HK-2 (cell line): ENCODE measurements at regions not wholly inside any gene's neighbourhood (a gene's known extent, or its start where the extent isn't known, plus 50 kb on each side); places are given as distances from the start of the nearest gene placed in this dataset.

Experiments used
- DNase-seq: peaks from one replicate; pipeline ENCODE4 v3.0.0-alpha.2; 2018; ENCODE audit not compliant: unreplicated experiment

DNA sequence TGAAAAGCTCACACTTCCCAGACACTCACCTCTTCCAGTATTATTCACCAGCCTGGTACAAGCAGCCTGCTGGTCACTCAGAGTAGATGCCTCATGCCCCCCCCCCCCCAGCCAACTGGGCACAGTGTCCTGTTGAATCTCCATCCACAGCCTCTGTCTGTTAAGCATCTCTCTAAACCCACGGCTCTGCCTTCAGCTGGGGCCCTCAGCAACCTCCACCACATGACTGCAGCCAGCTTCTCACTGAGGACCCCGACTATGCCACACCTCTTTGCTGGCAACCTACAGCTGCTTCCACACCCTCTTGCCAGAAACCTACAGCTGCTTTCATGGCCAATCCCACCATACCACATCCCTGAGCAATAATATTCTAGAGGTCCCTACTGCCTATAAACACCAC is 113.1 kb downstream of the RHOU start:
- no peak for DNase-seq

DNA sequence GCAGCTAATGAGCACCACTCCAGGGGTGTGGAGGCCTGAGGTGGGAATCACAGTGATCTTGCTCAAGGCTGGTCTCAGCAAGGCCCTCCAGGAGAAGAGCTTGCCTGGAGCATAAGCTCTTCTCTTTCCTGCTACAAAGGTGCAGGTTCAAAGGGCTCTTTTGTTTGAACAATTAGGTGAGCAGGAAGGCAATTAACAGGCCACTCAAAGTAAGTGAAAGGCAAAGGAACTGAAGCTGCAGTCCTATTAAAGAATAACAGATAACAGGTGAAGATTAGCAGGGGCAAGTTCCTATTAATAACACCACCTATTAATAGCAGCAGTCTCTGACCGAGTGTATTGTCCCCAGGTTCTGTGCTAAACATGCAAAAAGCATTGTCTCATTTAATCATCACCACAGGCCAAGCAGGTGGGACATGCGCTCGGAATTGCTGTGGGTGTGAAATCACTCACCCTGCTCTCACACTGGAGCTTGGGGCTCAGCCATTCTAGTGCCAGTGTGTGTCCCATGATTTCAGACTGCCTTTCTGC is 113.8 kb downstream of the RHOU start:
- DNase-seq: no peak

DNA sequence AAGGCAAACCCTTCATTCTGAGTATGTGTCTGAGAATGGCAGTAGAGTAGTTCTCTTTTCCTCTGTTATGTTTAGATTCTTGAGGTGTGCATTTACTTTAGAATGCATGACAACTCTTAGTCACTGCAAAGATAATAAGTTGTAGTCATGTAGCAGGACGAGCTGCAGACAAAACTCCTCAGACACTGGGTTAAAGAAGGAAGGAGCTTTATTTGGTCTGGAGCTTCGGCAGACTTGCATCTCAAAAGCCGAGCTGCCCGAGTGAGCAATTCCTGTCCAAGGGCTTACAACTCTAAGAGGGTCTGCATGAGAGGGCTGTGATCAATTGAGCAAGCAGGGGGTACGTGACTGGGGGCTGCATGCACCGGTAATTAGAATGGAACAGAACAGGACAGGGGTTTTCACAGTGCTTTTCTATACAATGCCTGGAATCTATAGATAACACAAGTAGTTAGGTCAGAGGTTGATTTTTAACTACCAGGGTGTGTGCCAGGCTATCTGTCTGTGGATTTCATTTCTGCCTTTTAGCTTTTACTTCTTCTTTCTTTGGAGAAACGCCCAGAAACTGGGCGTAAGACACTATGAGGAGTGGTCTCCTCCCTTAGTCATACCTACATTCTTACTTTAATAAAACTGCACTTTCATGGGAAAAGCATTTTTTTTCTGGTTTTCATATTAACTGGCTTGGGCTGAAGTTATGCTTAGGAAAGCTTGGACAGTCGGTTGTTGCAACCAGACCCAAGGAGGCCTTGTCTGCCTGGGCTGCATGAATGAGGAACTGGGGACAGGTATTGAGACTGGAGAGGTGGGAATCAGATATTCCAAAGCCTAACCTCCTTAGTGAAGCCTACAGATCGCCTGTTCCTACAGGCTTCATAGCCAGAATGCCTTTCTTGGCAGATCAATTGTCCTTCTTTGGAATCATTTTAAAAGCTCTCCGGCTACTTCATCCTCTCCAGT is 115.1 kb downstream of the RHOU start:
- DNase-seq: no peak

DNA sequence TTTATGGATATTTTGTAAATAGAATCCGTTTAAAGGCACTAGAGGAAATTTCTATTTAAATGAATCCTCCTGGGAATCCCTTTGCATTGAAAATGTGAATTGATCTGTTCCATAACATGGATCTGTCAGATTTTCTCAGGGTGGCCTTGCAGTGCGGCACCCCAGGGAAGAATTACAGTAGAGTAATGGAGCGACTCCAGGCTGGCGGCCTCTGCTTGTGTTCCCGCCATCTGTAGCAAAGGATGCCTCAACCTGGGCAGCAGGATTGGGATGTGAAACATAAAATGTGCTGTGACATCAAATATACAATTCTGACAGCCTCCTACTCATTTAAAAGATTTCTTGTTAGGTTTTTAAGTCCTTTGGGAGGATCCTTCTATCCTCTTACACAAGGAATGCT is 115.9 kb downstream of the RHOU start:
- DNase-seq: no peak

DNA sequence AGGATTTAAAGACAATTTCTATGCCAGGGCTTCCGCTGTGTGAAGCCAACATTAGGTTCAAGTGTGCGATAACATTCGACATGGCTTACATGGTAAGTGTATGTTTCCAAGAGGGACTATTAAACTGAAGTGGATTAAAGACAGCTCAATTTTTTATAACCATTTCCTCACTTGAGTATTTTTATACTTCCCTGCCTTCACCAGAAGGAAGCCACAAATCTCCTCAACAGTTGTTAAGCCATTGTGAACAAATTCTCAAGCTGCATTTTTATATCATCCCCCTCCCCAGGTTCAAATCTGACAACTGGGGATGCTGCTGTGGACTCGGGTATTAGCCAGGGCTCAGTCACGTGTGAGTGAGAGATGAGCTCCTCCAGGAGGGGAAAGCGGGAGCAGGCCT is 116.3 kb downstream of the RHOU start:
- DNase-seq: no peak

DNA sequence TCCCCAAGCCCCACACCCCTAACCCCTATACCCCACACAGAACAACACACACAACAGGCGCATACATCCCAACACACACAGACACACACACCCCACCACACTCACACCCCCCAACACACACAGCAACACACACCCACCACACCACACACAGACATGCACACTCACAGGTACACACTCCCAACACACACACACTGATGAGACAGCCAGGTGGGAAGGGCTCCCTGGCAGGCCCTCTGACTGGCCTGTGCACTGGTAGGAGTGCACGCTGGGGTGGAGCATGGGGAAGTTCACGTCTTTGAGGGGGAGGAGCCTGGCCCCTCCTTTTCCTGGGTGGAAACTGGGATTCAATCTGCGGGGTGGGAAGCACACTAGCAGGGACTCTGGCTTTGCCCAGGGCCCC is 116.7 kb downstream of the RHOU start:
- DNase-seq: no peak

DNA sequence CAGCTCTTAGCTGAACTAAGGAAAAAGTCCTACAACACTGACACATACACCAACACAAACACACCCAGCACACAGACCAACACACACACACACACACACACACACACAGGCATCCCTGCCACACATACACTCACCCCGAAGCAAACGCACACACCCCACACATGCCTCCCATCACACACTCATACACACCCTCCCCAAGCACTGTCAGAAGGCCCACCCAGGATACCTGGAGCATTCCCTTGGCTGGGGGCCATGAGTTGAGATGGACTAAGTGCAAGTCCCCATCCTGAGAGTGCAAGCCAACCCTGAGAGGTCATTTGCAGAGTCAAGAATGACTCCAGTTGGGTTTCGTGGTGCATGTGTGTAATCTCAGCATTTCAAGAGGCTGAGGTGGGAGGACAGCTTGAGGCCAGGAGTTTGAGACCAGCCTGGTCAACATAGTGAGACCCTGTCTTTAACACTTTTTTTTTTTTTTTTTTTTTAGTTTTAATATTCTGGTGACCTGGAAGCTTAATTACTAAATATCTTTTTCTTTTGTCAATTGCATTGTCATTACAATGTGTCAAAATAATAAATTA is 117.3 kb downstream of the RHOU start:
- no peak for DNase-seq

DNA sequence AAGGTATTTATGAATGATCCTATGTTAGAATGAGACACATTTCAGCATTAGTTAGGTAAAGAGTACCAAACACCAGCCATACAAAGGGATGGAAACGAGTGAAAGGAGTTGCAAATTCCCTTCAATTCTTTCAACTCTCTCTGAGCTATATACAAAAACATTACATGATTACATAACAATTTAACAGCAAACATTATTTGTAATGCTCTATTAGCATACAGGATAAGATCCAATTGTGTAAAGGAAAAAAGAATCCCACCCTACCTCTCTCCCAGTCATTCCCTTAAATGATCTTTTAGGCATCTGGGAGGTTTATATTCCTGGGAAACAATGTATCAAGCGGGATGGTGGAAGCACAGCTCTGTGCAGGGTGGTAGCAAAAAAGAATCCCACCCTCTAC is 117.9 kb downstream of the RHOU start:
- no peak for DNase-seq

DNA sequence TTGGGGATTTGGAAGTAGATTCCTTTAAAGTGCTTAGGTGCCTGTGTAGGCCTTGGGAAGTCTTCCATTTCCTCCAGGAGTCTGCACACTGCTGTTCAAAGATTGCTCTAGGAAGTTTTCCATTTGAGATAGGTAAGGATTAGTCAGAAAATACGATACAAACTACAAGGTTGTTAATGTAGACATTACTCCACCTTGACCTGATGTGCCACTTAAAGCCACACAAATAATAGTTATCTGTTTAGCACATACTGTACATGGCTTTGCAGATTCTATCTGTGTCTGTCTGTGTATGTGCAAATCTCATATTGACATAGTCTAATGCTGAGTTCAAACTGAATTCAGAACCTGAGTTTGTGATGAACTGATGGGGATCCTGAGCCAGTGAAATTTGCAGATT is 118.4 kb downstream of the RHOU start:
- DNase-seq: no peak

DNA sequence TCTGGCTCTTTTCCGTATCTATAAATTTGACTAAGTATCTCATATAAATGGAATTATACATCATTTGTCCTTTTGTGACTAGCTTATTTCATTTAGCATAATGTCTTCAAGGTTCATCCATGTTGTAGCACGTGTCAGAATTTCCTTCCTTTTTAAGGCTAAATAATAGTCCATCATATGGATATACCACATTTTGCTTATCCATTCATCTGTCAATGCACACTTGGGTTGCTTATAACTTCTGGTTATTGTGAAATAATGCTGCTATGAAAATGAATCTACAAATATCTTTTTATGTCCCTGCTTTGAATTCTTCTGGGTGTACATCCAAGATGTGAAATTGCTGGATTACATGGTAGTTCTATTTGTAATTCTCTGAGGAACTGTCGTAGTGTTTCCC is 119.6 kb downstream of the RHOU start:
- no peak for DNase-seq

DNA sequence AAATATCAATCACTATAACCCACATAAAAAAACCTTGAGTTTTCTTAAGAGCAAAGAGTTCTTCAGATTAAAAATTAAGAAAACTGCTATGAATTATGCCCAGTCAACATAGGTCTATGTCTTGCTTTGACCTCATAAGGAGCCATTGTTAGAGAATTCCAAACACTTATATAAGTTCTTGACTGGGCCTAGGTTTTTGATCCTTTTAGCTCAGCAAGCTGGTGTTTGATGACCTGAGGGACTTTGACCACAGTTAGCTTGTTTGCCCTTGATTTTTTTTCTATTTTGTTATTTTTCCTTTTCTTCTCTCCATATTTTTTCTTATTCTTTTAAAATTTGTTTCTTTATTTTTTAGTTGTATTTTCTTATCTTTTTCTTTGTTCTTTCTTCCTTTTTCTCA is 122.3 kb downstream of the RHOU start:
- no peak for DNase-seq

DNA sequence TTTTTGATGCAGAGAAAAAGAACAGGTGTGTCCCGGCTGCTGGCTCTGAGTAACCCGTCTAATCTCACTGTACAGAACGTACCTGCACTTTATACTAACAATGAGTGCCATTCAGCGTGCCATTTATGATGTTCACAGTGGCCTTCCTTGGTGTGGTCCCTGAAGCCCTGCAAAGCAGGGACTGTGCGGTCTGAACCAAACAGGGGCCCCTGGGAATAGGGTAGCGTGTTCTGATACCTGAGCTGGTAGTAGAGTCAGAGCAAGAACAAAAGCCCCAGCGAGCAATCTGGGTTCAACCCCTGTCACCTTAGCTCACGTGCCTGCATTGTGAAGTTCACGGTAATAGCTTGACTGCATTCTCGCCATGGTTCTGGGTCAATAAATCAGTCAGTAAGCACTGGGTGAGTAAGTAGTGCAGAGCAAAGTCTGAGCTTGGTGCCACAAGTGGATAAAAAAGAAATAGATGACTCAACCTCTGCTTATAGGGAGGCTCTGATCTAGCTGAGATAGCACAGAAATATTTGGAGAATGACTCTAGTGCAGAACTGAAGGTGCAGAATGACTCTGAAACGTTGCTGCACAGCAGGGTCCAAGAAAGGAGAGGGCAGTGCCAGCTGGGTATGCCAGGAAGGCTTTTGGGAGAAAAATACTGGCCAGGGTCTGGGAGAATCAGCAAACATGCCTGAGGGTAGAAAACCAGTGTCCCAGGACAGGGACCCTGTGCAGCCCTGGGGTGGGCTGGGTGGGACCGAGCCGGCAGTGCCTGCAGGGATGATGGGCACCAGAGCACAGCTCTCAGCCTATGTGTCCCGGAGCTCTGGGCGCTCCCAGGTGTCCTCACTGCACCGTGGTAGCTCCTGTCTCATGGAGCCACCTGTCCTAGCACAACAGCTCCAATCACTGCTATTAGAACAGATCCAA is 125.9 kb downstream of the RHOU start:
- peak; percentile 50 for DNase-seq

DNA sequence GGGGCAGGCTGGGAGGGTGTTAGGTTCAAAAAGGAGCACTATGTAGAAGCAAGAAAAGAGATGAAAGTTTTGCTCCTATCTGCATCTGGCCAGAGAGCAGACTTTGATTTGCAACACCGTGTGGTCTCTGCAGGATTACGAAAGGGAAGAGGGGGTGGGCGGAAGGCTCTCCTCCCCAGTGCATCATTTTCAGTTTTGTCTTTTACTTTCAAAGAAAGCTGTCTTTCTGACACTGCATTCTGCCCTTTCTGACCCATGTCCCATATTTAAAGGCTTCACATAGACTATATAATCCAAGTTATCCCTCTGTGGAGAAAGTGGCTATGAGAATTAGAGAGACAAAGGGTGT is 126.5 kb downstream of the RHOU start:
- DNase-seq: no peak

DNA sequence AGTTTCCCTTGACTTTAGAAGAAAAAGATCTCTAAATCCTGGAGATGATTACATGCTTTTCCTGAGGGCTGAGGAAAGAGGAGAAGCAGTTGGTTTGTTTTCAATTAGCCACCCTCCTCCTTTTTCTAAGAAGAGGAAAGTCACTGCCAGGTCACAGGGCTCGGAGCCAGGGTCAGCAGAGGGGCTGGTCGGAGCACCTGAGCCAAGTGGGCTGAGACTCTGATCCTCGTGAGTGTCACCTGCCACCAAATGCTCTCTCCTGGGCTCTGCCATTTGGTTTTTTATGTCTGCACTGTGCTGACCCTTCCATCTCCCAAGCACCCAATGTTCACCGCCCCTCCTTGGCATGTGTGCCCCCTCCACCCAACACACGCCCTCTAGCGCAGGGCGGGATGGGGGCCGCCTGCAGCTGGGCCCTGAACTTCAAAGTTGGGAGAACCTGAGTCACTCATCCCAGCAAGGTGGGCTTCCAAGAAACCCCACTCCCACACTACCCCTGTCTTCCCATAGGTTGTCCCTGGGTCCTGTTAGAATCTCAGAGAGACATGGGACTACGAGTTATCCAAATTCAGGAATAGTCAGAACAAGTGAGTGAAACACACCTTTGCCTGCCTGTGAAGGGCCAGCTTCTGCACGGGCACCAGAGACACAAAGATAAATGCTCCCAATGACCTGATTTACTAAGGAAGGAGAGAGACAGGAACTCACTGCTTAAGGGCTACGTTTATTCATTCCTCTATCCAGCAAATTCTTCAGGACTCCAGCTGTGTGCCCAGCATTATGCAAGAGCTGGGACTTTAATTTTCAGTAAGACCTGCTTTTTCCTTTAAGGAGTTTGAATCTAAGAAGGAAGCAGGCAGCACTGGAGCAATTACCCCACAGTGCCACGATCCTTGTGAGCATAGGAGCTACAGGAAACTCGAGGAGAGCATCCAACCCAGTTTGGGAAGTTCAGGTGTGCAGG is 127.5 kb downstream of the RHOU start:
- DNase-seq: no peak

DNA sequence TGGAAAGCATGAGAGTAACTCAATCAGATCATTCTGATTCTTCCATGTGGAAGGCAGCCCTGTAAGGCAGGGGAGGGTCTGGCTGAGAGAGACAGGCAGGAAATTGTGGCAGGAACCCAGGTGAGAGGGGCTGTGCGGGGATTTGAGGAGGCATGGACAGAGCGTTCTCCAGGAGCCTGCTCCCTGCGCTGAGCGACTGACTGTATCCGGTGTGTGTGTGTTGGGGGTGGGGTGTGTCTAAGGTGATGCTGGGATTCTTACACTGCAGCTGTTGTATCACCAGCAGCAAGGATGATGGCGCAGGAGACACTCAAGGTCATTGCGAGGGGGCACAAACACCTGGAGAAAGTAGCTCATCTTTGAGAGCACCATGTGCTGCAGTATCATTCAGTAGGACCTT is 128.5 kb downstream of the RHOU start:
- no peak for DNase-seq

DNA sequence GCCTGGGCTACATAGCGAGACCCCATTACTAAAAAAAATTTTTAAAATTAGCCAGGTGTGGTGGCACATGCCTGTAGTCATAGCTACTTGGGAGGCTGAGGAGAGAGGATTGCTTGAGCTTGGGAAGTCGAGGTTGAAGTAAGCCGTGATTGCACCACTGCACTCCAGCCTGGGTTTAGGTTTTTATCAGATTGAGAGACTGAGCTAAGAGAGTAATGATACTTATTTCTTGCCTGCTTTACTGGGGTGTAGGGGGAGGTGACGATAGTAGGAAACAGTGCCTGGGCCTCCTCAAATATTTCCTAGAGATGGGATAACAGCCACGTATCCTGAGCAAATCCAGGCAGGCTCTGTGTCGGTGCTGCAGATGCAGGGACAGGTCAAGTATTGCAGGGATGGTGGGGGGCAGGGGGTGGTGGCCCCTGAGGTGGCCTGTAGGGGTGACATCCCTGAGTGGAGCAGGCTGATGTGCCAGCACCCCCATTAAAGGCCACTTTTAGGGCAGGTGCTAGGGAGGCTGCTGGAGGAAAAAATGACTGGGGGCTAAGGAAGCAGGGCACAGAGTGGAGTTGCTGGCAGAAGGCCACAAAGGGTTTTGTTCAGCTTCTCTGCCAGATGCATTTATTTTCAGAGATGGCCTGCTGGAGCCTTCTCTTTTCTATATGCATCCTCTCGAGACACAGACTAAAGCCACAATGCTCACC is 130.5 kb downstream of the RHOU start:
- no peak for DNase-seq

DNA sequence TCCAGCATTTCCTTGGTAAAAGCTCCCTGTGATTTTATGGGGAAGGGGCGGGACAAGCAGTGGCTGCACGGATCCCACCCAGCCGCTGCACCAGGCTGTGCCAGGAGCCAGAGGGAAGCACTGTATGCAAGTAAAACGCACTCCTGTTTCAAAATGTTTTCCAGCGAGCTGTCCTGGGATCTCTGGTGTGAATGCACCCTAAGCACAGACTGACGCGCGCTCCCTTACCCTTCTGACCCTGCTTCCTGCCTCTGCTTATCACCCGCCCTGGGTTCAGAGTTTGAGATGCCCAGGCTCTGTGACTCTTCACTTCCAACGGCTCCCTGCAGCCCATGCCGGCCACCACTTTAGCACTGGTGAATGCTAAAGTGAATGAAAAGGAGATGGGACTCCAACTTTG is 131.2 kb downstream of the RHOU start:
- no peak for DNase-seq

DNA sequence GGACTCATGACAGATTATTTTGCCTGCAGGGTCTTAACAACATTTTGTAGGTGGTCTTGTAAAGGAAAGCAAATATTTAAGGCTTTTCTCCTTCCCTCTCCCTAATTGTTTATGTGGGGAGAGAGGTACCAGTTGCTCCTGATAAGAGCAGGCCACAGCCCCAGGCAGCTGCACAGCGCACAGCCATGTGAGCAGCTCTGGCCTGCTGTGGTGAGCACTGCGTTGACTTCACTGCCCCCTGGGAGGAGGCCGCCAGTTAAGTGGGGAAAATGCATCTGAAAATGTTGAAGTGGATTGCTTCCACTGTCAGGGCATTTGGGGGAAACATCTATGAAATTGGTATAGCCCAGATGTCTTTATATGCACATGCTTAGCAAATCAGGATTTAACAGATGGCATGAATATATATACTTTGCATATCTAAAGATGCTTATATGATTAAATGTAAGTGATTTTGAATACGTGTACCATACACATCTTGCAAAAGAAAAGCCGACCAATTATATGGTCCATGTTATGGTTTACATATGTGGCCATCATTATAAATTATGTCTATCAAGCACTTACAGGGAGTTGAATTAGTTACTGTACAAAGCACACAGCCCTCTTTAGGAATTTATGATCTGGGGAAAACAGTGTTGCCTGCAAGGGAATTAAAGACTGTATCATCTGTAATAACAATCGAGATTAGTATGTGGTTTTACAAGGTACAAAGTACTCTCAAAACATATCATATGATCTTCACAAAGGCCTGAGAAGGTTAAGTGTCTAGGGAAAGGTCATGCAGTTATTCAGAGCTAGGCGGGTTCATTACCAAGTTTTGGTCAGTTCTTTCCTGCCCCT is 132.1 kb downstream of the RHOU start:
- no peak for DNase-seq

DNA sequence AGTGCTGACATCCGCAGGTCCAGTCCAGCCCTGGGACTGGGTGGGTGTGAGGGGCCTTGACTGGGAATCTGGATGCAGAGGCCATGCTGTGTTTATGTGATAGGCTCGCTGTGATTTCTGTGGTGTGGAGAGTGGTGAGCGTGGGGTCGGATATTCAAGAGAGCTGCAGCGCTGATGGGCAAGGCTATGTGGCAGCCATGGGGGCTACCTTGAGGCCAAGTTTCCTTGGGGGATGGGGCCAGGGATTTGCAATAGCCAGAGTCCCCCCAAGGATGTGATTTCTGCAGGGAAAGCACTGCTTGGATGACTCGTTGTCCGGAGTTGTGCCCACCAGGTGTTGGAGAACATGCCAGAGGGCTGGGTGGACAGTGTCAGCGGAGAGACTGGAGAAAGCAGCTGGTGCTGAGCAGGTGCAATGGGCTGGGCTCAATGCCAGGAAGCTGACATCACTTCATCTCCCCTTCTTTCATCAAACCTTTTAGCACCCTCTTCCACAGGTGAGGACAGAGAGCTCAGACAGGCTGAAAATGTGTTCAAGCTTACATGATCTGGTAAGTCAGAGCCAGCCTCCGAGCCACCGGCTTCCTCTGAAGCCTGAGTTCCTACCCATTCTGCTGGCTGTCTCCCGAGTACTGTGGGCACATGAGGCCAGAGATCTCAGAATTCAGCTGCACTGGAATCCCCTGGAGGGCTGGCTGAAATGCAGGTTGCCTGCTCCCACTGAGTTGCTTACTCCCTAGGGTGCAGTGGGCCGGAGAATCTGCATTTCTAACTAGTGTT is 132.9 kb downstream of the RHOU start:
- DNase-seq: no peak
